ENCODE measurements at regions not wholly inside any gene's neighbourhood (a gene's known extent, or its start where the extent isn't known, plus 50 kb on each side); places are given as distances from the start of the nearest gene placed in this dataset.

DNA sequence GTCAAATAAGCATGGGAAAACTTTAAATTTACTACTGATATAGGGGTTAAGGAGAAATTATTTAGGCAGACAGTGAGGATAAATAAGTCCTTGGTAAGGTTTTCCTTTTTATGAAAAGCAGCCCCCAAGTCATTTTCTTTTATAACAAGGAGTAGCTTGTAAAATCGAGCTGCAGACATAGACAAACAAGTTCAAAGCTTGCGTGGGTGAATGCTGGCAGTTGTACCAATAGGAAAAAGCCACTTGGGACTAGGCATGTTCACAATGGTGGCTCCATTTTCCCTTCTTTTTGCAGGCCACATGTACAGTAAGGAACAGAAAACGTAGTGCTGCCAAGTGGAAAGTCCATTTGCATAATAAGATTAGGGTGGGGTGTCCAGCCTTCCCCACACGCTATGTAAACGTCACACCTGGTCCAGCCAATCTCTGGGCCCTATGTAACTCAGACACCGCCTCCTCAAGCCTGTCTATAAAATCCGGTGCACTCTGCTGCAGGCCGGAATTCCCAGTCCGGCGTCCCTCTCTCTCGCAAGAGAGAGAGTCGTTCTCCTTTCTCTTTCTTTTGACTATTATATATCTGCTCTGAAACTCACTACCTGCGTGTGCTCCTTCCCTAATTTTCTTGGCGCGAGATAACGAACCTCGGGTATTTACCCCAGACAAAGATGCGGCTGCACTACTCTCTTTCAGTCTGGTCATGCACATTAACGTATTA, 217.1 kb upstream of the MAN1A1 start (continued):
- TF ChIP-seq MAFG (tag; conservative IDR thresholded peaks at IDR 0.05) (no peak), TAF1 (IDR thresholded peaks at IDR 0.05; ENCODE audit: control insufficient read depth, extremely low read depth, insufficient read depth, low read length, severe bottlenecking) (peak; percentile 87), ARID4B (CRISPR knock-in tag; IDR thresholded peaks at IDR 0.05) (no peak), DPF2 (IDR thresholded peaks at IDR 0.05) (no peak), NELFE (IDR thresholded peaks at IDR 0.05; ENCODE audit: insufficient read depth, insufficient read length) (no peak), E2F3 (CRISPR knock-in tag; IDR thresholded peaks at IDR 0.05) (no peak), ZC3H8 (IDR thresholded peaks at IDR 0.05) (no peak), SNIP1 (IDR thresholded peaks at IDR 0.05; ENCODE audit: low read depth) (no peak), TCF3 (CRISPR knock-in tag; IDR thresholded peaks at IDR 0.05) (no peak), CBX2 (IDR thresholded peaks at IDR 0.05; ENCODE audit: insufficient read depth, low read length, poor library complexity, severe bottlenecking) (no peak), SNRNP70 (optimal IDR thresholded peaks at IDR 0.05; ENCODE audit: low read depth, low read length) (no peak), SLC30A9 (CRISPR knock-in tag; IDR thresholded peaks at IDR 0.05) (no peak), POLR2AphosphoS5 (IDR thresholded peaks at IDR 0.05; ENCODE audit: control insufficient read depth, insufficient read depth, low read depth, low read length) (peak; percentile 92), ARID3A (IDR thresholded peaks at IDR 0.05; ENCODE audit: borderline replicate concordance, low read depth, low read length) (no peak)
- TF ChIP-seq, protein P1, sequence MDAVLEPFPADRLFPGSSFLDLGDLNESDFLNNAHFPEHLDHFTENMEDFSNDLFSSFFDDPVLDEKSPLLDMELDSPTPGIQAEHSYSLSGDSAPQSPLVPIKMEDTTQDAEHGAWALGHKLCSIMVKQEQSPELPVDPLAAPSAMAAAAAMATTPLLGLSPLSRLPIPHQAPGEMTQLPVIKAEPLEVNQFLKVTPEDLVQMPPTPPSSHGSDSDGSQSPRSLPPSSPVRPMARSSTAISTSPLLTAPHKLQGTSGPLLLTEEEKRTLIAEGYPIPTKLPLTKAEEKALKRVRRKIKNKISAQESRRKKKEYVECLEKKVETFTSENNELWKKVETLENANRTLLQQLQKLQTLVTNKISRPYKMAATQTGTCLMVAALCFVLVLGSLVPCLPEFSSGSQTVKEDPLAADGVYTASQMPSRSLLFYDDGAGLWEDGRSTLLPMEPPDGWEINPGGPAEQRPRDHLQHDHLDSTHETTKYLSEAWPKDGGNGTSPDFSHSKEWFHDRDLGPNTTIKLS (IDR thresholded peaks at IDR 0.05; ENCODE audit: borderline replicate concordance, low read depth): no peak
- TF ChIP-seq, protein P2, sequence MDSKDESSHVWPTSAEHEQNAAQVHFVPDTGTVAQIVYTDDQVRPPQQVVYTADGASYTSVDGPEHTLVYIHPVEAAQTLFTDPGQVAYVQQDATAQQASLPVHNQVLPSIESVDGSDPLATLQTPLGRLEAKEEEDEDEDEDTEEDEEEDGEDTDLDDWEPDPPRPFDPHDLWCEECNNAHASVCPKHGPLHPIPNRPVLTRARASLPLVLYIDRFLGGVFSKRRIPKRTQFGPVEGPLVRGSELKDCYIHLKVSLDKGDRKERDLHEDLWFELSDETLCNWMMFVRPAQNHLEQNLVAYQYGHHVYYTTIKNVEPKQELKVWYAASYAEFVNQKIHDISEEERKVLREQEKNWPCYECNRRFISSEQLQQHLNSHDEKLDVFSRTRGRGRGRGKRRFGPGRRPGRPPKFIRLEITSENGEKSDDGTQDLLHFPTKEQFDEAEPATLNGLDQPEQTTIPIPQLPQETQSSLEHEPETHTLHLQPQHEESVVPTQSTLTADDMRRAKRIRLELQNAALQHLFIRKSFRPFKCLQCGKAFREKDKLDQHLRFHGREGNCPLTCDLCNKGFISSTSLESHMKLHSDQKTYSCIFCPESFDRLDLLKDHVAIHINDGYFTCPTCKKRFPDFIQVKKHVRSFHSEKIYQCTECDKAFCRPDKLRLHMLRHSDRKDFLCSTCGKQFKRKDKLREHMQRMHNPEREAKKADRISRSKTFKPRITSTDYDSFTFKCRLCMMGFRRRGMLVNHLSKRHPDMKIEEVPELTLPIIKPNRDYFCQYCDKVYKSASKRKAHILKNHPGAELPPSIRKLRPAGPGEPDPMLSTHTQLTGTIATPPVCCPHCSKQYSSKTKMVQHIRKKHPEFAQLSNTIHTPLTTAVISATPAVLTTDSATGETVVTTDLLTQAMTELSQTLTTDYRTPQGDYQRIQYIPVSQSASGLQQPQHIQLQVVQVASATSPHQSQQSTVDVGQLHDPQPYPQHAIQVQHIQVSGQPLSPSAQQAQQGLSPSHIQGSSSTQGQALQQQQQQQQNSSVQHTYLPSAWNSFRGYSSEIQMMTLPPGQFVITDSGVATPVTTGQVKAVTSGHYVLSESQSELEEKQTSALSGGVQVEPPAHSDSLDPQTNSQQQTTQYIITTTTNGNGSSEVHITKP (IDR thresholded peaks at IDR 0.05; ENCODE audit: partially characterized antibody): no peak
